Femur (tissue), 1 donor: ENCODE measurements at regions not wholly inside any gene's neighbourhood (a gene's known extent, or its start where the extent isn't known, plus 50 kb on each side); places are given as distances from the start of the nearest gene placed in this dataset.
"Not testable (repeated sequence)": the region's sequence is repeated elsewhere in the genome, so short reads cannot be mapped to it uniquely, and the experiment has no call there.

Experiments used
- DNase-seq: peaks from one replicate; pipeline ENCODE4 v3.0.0-alpha.2; 2017

DNA sequence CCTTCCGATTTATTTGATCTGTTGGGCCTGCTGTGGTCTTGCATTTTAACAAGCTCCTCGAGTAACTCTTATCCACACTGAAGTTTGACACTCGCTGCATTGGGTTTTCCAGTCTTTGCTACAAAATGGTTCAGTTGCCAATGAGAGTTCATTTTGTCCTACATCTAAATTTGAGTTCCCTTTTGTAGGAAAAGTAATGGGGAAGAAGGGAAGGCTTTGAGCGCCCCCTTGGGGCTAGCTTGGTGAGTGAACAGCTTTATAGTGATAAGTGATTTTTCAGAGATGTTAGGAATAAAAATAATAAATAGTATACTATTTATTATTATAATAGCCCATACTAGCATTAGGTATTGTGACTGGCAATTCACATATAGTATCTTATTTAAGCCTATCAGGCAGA, 89.9 kb upstream of the GNAQ start:
- peak; percentile 61 for DNase-seq

DNA sequence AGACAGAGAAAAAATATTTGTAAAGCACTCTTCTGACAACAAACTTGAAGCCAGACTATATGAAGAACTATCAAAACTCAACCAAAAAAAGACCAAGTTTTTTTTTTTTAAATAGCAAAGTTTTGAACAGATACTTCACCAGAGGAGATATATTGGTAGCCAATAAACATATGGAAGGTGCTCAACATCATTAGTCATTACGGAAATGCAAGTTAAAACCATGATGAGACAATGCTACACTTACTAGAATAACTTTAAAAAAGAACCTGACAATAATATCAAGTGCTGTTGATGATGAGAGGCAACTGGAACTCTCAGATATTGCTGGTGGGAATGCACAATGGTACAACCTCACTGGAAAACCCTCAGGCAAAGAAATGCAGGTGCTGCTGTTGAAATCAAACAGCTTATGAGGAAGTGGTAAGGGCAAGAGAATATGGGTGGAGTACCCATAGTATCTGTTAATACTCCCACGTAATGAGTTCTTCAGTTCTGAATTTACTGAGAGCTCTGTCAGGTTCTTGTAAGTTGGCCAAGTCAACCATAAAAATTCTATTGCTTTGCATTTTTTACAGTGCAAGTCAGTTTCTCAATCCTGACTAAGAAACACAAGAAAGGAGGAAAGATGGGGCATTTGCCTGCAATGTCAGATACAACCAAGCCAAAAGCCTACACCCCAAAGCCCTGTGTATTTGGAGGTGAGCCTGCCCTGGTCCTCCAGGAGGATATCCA, 87.3 kb upstream of the GNAQ start:
- no peak for DNase-seq

DNA sequence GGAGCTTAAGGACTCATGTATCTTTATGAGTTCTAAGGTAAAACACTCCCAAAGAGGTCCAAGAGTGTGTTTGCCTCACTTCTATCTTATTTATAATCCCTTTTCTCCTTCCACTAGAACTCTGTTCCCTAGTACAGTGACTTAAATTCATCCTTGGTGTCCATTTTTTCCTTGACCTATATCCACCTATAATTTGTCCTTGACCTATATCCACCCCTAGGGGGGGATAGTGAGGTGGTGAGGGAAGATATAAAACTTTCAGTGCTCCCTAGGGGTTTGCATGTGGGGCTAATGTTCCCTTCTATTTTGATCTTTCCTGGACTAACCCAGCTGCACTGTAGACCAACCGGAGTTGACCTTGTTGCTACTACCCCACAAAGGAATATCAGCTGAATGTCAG, 83.5 kb upstream of the GNAQ start:
- DNase-seq = no peak

DNA sequence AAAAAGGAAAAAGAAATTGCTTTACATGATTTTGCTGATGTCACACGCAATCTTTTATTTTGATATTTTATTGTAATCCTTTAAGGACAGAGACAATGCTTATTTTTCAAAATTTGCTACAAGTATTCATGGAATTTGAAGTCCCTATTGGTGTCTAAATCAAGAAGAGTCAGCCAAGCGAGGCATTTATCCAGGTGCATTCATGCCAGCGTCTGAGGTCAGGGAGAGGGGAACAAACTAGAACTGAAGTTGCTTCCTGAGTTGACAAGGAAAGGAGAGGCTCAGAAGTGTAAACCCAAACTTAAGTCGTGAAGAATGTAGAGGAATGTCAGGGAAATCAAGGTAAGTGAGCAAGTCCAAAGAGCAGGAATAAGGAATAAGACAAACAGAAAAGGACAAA, 83.0 kb upstream of the GNAQ start:
- DNase-seq = no peak

DNA sequence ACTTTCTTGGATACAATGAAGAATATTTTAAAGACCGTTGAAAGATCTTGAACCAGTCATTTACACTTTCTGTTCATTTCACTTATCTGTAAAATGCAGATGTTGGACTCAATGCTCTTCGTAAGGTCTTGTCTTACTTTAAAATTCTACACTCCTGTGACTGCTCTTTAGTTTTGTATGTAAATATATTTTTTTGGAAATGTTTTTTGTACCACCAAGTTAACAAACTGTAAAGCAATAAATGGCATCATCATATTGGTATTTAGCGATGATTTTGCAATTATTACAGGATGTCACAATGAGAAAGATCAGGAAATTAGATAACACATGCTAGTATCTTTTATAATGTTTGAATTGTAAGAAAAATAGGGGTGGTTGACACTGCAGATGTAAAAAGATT, 80.8 kb upstream of the GNAQ start:
- no peak for DNase-seq

DNA sequence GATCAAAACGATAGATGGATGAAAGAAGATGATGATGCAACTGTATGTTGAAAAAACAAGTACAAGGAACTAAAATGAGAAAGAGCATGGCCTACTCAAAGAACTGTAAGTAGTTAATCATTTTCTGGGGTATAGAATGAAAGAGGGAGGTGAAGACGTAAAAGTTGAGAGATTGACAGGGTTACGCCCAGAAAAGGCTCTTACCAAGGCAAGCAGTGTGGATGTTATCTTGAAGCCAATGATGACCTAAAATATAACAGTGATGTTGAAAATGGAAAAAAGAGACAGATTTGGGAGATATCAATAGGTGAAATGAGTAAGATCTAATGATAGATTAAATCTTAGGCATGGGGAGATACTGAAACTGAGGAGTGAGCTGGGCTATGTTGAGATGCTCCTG, 80.4 kb upstream of the GNAQ start:
- no peak for DNase-seq

DNA sequence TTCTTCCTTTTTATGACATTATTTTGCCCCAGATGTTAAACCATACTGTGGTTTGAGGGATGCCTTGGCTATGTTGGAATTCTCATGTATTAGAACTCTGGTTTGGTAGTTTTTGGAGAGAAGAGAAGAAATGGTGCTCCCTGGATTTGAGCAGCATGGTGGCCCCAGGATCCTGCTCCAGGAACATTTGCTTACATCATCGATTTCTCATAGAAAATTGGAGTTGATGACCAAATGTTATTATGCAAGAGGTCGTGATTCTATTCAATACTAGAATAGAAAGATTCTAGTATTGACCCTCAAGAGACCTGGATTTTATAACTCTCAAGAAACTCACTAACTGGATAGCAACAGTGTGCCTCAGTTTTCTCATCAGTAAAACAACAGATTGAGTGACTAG, 77.5 kb upstream of the GNAQ start:
- no peak for DNase-seq

DNA sequence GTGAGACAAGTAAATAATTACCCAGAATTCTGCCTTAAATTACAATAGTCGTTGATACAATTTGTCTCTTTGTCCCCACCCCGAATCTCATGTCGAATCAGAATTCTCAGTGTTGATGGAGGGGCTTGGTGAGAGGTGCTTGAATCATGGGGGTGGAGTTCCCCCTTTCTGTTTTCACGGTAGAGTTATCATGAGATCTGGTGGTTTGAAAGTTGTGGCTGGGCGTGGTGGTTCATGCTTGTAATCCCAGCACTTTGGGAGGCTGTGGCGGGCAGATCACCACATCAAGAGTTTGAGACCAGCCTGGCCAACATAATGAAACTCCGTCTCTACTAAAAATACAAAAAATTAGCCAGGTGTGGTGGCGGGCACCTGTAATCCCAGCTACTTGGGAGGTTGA, 75.0 kb upstream of the GNAQ start:
- DNase-seq = not testable (repeated sequence)

DNA sequence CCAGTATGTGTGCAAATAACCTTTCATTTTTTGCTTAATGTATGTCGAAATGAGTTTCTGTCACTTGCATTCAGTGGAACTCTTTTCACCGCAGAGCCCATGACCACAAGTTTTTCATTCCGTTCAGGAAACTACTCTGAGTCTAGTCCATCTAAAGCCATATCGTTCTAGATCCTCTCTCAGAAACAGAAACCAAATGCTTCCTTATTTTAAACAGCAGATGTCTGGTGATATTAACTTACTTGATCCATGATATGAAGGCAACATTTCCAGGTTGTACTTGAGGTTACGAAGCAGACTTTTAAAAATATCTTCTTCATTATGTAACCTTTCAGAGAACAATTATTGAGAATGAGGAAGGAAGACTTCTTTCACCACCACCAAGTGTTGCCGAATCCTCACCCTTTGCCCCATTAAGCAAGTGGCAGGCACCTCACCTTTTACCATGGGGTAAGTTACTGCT, 72.4 kb upstream of the GNAQ start:
- DNase-seq = no peak

DNA sequence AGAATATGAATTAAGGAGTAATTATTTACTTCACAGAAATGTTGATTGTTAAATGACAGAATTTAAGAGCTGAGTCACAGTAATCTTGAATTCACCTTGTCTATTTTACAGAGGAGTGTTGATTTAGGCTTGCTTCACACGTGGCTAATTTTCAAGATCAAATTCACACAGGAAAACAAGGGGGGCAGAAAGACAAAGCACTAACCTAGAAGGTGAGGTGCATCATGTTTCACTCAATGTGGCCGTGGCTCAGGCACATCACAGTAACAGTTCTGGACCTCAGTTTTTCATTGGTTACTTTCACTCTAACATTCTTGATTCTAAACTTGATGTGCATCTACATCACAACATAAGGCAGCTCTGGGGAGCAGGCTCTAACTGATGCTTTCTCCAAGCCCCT, 69.6 kb upstream of the GNAQ start:
- DNase-seq = no peak

DNA sequence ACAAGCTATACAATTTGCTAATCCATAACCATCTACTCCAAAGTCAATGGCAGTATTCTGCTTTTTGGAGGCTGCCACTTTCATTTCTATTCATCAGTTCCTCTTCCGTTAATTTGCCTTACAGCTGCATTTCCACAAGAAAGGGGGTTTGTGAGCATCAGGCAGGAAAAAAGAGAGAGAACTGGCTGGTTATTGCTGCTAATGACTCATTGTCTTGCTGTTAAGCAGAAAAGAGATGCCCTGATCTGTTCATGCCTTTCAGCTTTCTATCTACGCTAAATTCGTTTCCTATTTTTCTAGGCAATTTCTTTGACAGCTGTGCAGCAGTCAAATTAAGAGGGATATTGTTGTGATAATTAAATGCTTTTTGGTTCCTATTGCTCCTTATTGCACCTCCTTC, 65.9 kb upstream of the GNAQ start:
- DNase-seq = no peak

DNA sequence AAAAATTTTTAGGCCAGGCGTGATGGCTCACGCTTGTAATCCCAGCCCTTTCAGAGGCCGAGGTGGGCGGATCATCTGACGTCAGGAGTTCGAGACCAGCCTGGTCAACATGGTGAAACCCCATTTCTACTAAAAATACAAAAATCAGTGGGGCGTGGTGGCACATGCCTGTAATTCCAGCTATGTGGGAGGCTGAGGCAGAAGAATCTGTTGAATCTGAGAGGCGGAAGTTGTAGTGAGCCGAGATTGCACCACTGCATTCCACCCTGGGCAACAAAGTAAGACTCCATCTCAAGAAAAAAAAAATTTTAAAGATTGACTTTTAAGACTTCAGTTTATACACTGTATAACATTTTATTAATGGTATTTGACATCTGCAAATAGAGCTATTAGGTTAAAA, 60.1 kb upstream of the GNAQ start:
- DNase-seq = no peak

DNA sequence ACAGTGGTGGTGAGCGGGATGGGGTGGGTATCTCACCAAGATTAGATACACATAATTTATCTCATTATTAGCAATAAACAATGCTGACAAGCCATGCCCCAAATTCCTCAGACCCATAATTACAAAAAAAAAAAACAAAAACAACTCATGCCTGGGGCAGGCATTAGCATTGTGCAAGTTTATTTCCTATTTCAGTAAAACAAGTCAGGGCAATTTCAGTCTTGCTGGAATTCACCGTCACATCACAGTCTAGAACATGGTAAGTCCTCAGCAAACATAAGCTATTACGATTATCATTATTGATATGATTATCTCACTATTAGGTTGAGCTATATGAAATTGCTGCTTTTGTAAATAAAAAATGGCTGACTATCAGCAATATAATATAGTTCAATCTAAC, 57.5 kb upstream of the GNAQ start:
- no peak for DNase-seq

DNA sequence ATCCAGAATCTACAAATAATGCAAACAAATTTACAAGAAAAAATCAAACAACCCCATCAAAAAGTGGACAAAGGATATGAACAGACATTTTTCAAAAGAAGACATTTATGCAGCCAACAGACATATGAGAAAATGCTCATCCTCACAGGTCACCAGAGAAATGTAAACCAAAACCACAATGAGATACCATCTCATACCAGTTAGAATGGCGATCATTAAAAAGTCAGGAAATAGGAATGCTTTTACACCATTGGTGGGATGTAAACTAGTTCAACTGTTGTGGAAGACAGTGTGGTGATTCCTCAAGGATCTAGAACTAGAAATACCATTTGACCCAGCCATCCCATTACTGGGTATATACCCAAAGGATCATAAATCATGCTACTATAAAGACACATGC, 56.6 kb upstream of the GNAQ start:
- not testable (repeated sequence) for DNase-seq
